ENCODE measurements at regions not wholly inside any gene's neighbourhood (a gene's known extent, or its start where the extent isn't known, plus 50 kb on each side); places are given as distances from the start of the nearest gene placed in this dataset.

- TF ChIP-seq, protein P1, sequence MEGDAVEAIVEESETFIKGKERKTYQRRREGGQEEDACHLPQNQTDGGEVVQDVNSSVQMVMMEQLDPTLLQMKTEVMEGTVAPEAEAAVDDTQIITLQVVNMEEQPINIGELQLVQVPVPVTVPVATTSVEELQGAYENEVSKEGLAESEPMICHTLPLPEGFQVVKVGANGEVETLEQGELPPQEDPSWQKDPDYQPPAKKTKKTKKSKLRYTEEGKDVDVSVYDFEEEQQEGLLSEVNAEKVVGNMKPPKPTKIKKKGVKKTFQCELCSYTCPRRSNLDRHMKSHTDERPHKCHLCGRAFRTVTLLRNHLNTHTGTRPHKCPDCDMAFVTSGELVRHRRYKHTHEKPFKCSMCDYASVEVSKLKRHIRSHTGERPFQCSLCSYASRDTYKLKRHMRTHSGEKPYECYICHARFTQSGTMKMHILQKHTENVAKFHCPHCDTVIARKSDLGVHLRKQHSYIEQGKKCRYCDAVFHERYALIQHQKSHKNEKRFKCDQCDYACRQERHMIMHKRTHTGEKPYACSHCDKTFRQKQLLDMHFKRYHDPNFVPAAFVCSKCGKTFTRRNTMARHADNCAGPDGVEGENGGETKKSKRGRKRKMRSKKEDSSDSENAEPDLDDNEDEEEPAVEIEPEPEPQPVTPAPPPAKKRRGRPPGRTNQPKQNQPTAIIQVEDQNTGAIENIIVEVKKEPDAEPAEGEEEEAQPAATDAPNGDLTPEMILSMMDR (IDR thresholded peaks at IDR 0.05): no peak
- no peak for TF ChIP-seq POLR2A (IDR thresholded peaks at IDR 0.05)
Measured at GRCh38 chr1:82525378-82525777, 724.6 kb downstream of the ADGRL2 start.

Data from Peyer's patch (tissue), 4 donors.